ENCODE measurements at regions not wholly inside any gene's neighbourhood (a gene's known extent, or its start where the extent isn't known, plus 50 kb on each side); places are given as distances from the start of the nearest gene placed in this dataset.

- intact Hi-C loops (cut with micrococcal nuclease) = no loop called here
- H3K9me3 ChIP-seq (ENCODE audit: control extremely low read depth in 1 of 3, control insufficient read depth in 2 of 3, insufficient read depth in 1 of 3, low read length in 2 of 3) = no peaks in the 10 kb centered on the region
- no peaks in the 10 kb centered on the region for H3K36me3 ChIP-seq (replicated peaks in 1 of 2; ENCODE audit: control extremely low read depth in 1 of 2, control insufficient read depth in 1 of 2, extremely low read depth in 1 of 2, insufficient read depth in 2 of 2, low read length in 1 of 2)
- Mint-ChIP-seq H3K27me3 (no peaks in the 10 kb centered on the region), H3K9me3 (ENCODE audit: insufficient read depth) (no peaks in the 10 kb centered on the region), H3K4me3 (no peak overlapping the region), H3K4me1 (no peaks in the 10 kb centered on the region), H3K27ac (no peak overlapping the region)
- no peaks in the 10 kb centered on the region for H3K27me3 ChIP-seq (replicated peaks in 1 of 4; ENCODE audit: control extremely low read depth in 1 of 4, control insufficient read depth in 3 of 4, insufficient read depth in 4 of 4, low read length in 3 of 4)
- TF ChIP-seq EZH2 (IDR thresholded peaks at IDR 0.05; ENCODE audit: borderline replicate concordance, insufficient read depth, low read depth, low read length, poor library complexity, severe bottlenecking) (no peak), CTCF (IDR thresholded peaks at IDR 0.05) (no peak)
- CTCF ChIA-PET = no interaction called here
- no peak overlapping the region for H3K4me3 ChIP-seq (ENCODE audit: control extremely low read depth in 1 of 5, extremely low read depth in 1 of 5, insufficient read depth in 1 of 5, low read depth in 2 of 5, low read length in 4 of 5)
- H3K9ac ChIP-seq (ENCODE audit: low read length) = no peak overlapping the region
- no peaks in the 10 kb centered on the region for H3K79me2 ChIP-seq (ENCODE audit: control insufficient read depth, insufficient read depth, low read length)
- DNase-seq = no peak
- H2AFZ ChIP-seq (ENCODE audit: insufficient read depth, low read depth, low read length, poor library complexity, severe bottlenecking) = no peak overlapping the region
- POLR2A ChIA-PET = no interaction called here
- no peaks in the 10 kb centered on the region for H4K20me1 ChIP-seq (ENCODE audit: control insufficient read depth, insufficient read depth, low read length, poor library complexity, severe bottlenecking)
- H3K4me1 ChIP-seq (ENCODE audit: control insufficient read depth in 2 of 2, insufficient read depth in 2 of 2, low read length in 2 of 2) = no peaks in the 10 kb centered on the region
- no peak overlapping the region for H3K4me2 ChIP-seq (replicated peaks; ENCODE audit: low read depth, low read length, poor library complexity, severe bottlenecking)
- ATAC-seq (ENCODE audit: low read depth) = no peak
- H3K27ac ChIP-seq (ENCODE audit: low read length in 2 of 2) = no peak overlapping the region
- no CpG with 5 or more reads among the region's 3 CpGs for WGBS (ENCODE audit: insufficient coverage)
These were observed 95.6 kb upstream of the IRF2BP2 start for GRCh38 chr1:234705615-234706014.

- no peak for DNase-seq
- intact Hi-C loops (cut with micrococcal nuclease) = no loop called here
- no peak for TF ChIP-seq EZH2 (IDR thresholded peaks at IDR 0.05; ENCODE audit: borderline replicate concordance, insufficient read depth, low read depth, low read length, poor library complexity, severe bottlenecking)
- TF ChIP-seq CTCF (IDR thresholded peaks at IDR 0.05) = no peak
- ATAC-seq (ENCODE audit: low read depth) = no peak
- Histone ChIP-seq H2AFZ (ENCODE audit: insufficient read depth, low read depth, low read length, poor library complexity, severe bottlenecking) (no peak overlapping the region), H3K9me3 (ENCODE audit: control extremely low read depth in 1 of 3, control insufficient read depth in 2 of 3, insufficient read depth in 1 of 3, low read length in 2 of 3) (no peaks in the 10 kb centered on the region), H4K20me1 (ENCODE audit: control insufficient read depth, insufficient read depth, low read length, poor library complexity, severe bottlenecking) (no peaks in the 10 kb centered on the region), H3K79me2 (ENCODE audit: control insufficient read depth, insufficient read depth, low read length) (no peaks in the 10 kb centered on the region), H3K27me3 (replicated peaks in 1 of 4; ENCODE audit: control extremely low read depth in 1 of 4, control insufficient read depth in 3 of 4, insufficient read depth in 4 of 4, low read length in 3 of 4) (no peaks in the 10 kb centered on the region), H3K4me2 (replicated peaks; ENCODE audit: low read depth, low read length, poor library complexity, severe bottlenecking) (no peak overlapping the region), H3K4me3 (ENCODE audit: control extremely low read depth in 1 of 5, extremely low read depth in 1 of 5, insufficient read depth in 1 of 5, low read depth in 2 of 5, low read length in 4 of 5) (no peak overlapping the region), H3K4me1 (ENCODE audit: control insufficient read depth in 2 of 2, insufficient read depth in 2 of 2, low read length in 2 of 2) (no peaks in the 10 kb centered on the region), H3K36me3 (replicated peaks in 1 of 2; ENCODE audit: control extremely low read depth in 1 of 2, control insufficient read depth in 1 of 2, extremely low read depth in 1 of 2, insufficient read depth in 2 of 2, low read length in 1 of 2) (no peaks in the 10 kb centered on the region), H3K27ac (ENCODE audit: low read length in 2 of 2) (no peak overlapping the region), H3K9ac (ENCODE audit: low read length) (no peak overlapping the region)
- POLR2A ChIA-PET = interaction anchor here (0.6 kb wide), 1 partner anchor 202 kb away, joined by 3 read pairs; no protein-coding TSS in a partner anchor
- H3K4me3 Mint-ChIP-seq = no peak overlapping the region
- no peaks in the 10 kb centered on the region for H3K9me3 Mint-ChIP-seq (ENCODE audit: insufficient read depth)
- 94% methylated on average over 11 of the region's 14 CpGs for WGBS (ENCODE audit: insufficient coverage)
- no peak overlapping the region for H3K27ac Mint-ChIP-seq
- CTCF ChIA-PET = no interaction called here
- peaks cover 5% of the 10 kb centered on the region for H3K4me1 Mint-ChIP-seq
- H3K27me3 Mint-ChIP-seq = no peaks in the 10 kb centered on the region
These were observed 94.3 kb upstream of the IRF2BP2 start for GRCh38 chr1:234704106-234704887.
